ENCODE measurements at regions not wholly inside any gene's neighbourhood (a gene's known extent, or its start where the extent isn't known, plus 50 kb on each side); places are given as distances from the start of the nearest gene placed in this dataset.

DNA sequence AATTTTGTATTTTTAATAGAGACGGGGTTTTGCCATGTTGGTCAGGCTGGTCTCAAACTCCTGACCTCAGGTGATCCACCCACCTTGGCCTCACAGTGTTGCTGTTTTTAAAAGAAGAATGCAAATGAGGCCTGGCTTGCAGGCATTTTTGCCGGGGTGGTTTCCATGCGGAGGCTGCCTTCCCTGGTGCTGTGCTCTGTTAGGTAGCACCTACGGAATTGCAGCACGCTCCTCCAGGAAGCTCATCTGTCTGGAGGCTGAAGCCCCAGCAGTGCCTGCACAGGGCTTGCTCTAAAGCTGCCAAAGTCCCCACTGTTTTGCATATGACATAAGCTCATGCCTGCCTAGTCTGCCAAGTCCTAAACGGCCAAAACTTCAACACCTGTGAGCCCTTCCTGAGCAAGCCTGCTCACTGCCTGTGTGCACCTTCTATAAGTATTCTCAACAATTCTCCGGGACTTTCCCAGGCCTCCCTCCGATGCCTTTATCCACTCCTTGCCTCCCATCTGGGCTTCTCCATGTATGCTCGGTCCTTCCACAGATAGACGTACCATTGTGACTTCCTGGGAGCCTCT lies 551.3 kb upstream of the RAB6C start:
- TF ChIP-seq, protein P1, sequence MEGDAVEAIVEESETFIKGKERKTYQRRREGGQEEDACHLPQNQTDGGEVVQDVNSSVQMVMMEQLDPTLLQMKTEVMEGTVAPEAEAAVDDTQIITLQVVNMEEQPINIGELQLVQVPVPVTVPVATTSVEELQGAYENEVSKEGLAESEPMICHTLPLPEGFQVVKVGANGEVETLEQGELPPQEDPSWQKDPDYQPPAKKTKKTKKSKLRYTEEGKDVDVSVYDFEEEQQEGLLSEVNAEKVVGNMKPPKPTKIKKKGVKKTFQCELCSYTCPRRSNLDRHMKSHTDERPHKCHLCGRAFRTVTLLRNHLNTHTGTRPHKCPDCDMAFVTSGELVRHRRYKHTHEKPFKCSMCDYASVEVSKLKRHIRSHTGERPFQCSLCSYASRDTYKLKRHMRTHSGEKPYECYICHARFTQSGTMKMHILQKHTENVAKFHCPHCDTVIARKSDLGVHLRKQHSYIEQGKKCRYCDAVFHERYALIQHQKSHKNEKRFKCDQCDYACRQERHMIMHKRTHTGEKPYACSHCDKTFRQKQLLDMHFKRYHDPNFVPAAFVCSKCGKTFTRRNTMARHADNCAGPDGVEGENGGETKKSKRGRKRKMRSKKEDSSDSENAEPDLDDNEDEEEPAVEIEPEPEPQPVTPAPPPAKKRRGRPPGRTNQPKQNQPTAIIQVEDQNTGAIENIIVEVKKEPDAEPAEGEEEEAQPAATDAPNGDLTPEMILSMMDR (IDR thresholded peaks at IDR 0.05), result no peak
- TF ChIP-seq POLR2A (IDR thresholded peaks at IDR 0.05), result no peak

Measured in Peyer's patch (tissue), 4 donors.